SK-N-SH (cell line): ENCODE measurements at regions not wholly inside any gene's neighbourhood (a gene's known extent, or its start where the extent isn't known, plus 50 kb on each side); places are given as distances from the start of the nearest gene placed in this dataset.

Source experiments
- CTCF ChIA-PET: fragments of 300-600, 350-600 bp; formaldehyde crosslinking; extraction: SDS; loops from one replicate; lab custom pipeline; 2021; lab: Yijun Ruan, JAX
- POLR2A ChIA-PET: fragments of 350-600 bp; sonication (Branson Sonifier 250); formaldehyde crosslinking; extraction: SDS; loops from one replicate; lab custom pipeline; 2020; ENCODE audit warnings: antibody characterized with exemption, inconsistent platforms; lab: Yijun Ruan, JAX
- DNase-seq: peaks from one replicate; pipeline ENCODE4 v3.0.0; 2012
- H2AFZ ChIP-seq: fragments of 200-600 bp; sonication (generic); 2 replicates; pipeline ENCODE4 v1.8.1; 2016; ENCODE audit warnings: antibody characterized with exemption, mild to moderate bottlenecking, low read depth
- H3F3A ChIP-seq: fragments of 200-600 bp; sonication (generic); replicated peaks from 2 replicates; pipeline ENCODE3; 2016; ENCODE audit warnings: antibody characterized with exemption, mild to moderate bottlenecking; ENCODE audit not compliant: insufficient read depth
- H3K27ac ChIP-seq, 2 experiments: fragments of 200-500 bp in 1 of 2; fragments of 200-600 bp in 1 of 2; sonication (Bioruptor generic) in 1 of 2; sonication (generic), shearing (Covaris generic) in 1 of 2; 2 replicates each; pipeline versions ENCODE4 v1.5.1 to v1.6.1; 2014 to 2016; ENCODE audit warnings: low read depth in 2 of 2, inconsistent platforms in 1 of 2, low read length in 1 of 2, mild to moderate bottlenecking in 1 of 2, mixed read lengths in 1 of 2
- H3K27me3 ChIP-seq: fragments of 200-600 bp; sonication (generic), shearing (Covaris generic); 2 replicates; pipeline ENCODE4 v1.6.1; 2016; ENCODE audit warnings: mixed run types; ENCODE audit not compliant: insufficient read depth
- H3K36me3 ChIP-seq, 2 experiments: fragments of 200-500 bp in 1 of 2; fragments of 200-600 bp in 1 of 2; sonication (Bioruptor generic) in 1 of 2; sonication (generic) in 1 of 2; replicated peaks in 1 of 2; 2 replicates each; pipeline versions ENCODE3 to v1.5.1; 2014 to 2016; ENCODE audit warnings: low read length in 1 of 2, mild to moderate bottlenecking in 1 of 2; ENCODE audit not compliant: insufficient read depth in 2 of 2, control insufficient read depth in 1 of 2
- H3K4me1 ChIP-seq, 2 experiments: fragments of 200-500 bp in 1 of 2; fragments of 200-600 bp in 1 of 2; sonication (Bioruptor generic) in 1 of 2; sonication (generic), shearing (Covaris generic) in 1 of 2; 2 replicates each; pipeline versions ENCODE4 v1.5.1 to v1.6.1; 2014 to 2016; ENCODE audit warnings: low read depth in 1 of 2, low read length in 1 of 2, mixed run types in 1 of 2; ENCODE audit not compliant: insufficient read depth in 2 of 2, control insufficient read depth in 1 of 2
- H3K4me2 ChIP-seq: fragments of 200-600 bp; sonication (generic), shearing (Covaris generic); 2 replicates; pipeline ENCODE4 v1.6.1; 2017; ENCODE audit warnings: mixed run types
- H3K4me3 ChIP-seq, 2 experiments: fragments of 200-500 bp in 1 of 2; fragments of 200-600 bp in 1 of 2; sonication (Bioruptor generic) in 1 of 2; sonication (generic), shearing (Covaris generic) in 1 of 2; 2 replicates each; pipeline versions ENCODE4 v1.5.1 to v1.8.1; 2014 to 2016; ENCODE audit warnings: low read depth in 2 of 2, inconsistent platforms in 1 of 2, low read length in 1 of 2, mild to moderate bottlenecking in 1 of 2, mixed read lengths in 1 of 2, moderate library complexity in 1 of 2
- H3K79me2 ChIP-seq: fragments of 200-600 bp; sonication (generic); 2 replicates; pipeline ENCODE4 v1.8.1; 2017; ENCODE audit warnings: mild to moderate bottlenecking; ENCODE audit not compliant: insufficient read depth
- H3K9ac ChIP-seq: fragments of 200-600 bp; sonication (generic); 2 replicates; pipeline ENCODE4 v1.6.1; 2017; ENCODE audit warnings: mixed run types
- H3K9me2 ChIP-seq: fragments of 200-600 bp; sonication (generic); 2 replicates; pipeline ENCODE4 v1.6.1; 2017; ENCODE audit warnings: mixed run types
- H3K9me3 ChIP-seq: fragments of 200-600 bp; sonication (generic); 2 replicates; pipeline ENCODE4 v1.6.1; 2017; ENCODE audit warnings: mixed run types, mild to moderate bottlenecking, moderate library complexity
- H4K20me1 ChIP-seq: fragments of 200-600 bp; sonication (generic); 2 replicates; pipeline ENCODE4 v1.6.1; 2017; ENCODE audit warnings: mild to moderate bottlenecking, mixed run types; ENCODE audit not compliant: insufficient read depth
- ELF1 ChIP-seq: IDR thresholded peaks from 2 replicates; pipeline ENCODE4 v1.4.0; 2012
- EZH2phosphoT487 ChIP-seq: fragments of 200-600 bp; sonication (generic); IDR thresholded peaks from 2 replicates; pipeline ENCODE4 v1.6.1; 2017; ENCODE audit warnings: low read depth, mixed run types, mild to moderate bottlenecking, antibody characterized with exemption, moderate library complexity, borderline replicate concordance
- GABPA ChIP-seq: IDR thresholded peaks from 2 replicates; pipeline ENCODE4 v1.4.0; 2012; ENCODE audit warnings: low read depth, mild to moderate bottlenecking
- IRF3 ChIP-seq: fragments of 150-350 bp; IDR thresholded peaks from 2 replicates; pipeline ENCODE4 v1.6.1; 2016; ENCODE audit warnings: mild to moderate bottlenecking, low read depth, low read length
- MEF2A ChIP-seq: IDR thresholded peaks from 2 replicates; pipeline ENCODE4 v1.4.0; 2012; ENCODE audit warnings: low read depth, borderline replicate concordance
- NRF1 ChIP-seq: IDR thresholded peaks from 2 replicates; pipeline ENCODE4 v1.6.1; 2012; ENCODE audit warnings: low read depth, mild to moderate bottlenecking, low read length
- POLR2AphosphoS5 ChIP-seq: IDR thresholded peaks from 2 replicates; pipeline ENCODE4 v1.6.1; 2012; ENCODE audit warnings: low read depth, low read length
- RAD21 ChIP-seq: IDR thresholded peaks from 2 replicates; pipeline ENCODE4 v1.6.1; 2012; ENCODE audit warnings: mild to moderate bottlenecking, low read length
- RCOR1 ChIP-seq: fragments of 150-350 bp; IDR thresholded peaks from 2 replicates; pipeline ENCODE4 v1.6.1; 2017; ENCODE audit warnings: antibody characterized with exemption, low read length
- RXRA ChIP-seq: IDR thresholded peaks from 2 replicates; pipeline ENCODE4 v1.4.0; 2012; ENCODE audit warnings: low read depth, mild to moderate bottlenecking, borderline replicate concordance
- SIN3A ChIP-seq: IDR thresholded peaks from 2 replicates; pipeline ENCODE4 v1.6.1; 2012; ENCODE audit warnings: low read depth, mild to moderate bottlenecking, low read length, moderate library complexity, borderline replicate concordance
- USF2 ChIP-seq: fragments of 150-350 bp; IDR thresholded peaks from 2 replicates; pipeline ENCODE4 v1.6.1; 2017; ENCODE audit warnings: antibody characterized with exemption, low read length, low read depth, borderline replicate concordance
- YY1 ChIP-seq: IDR thresholded peaks from 2 replicates; pipeline ENCODE4 v1.4.0; 2012; ENCODE audit warnings: low read depth, mild to moderate bottlenecking
- ZBTB33 ChIP-seq: IDR thresholded peaks from 2 replicates; pipeline ENCODE4 v1.4.0; 2012; ENCODE audit warnings: low read depth, borderline replicate concordance
- WGBS: methylation state at CpG from one replicate; pipeline ENCODE4 v1.1.6; 2017; ENCODE audit warnings: low lambda C conversion rate; 5-methylcytosine and 5-hydroxymethylcytosine counted together

GRCh38 chr10:108868881-108869280 is 1054.4 kb downstream of the XPNPEP1 start:
- TF ChIP-seq POLR2AphosphoS5 (no peak), YY1 (no peak), MEF2A (no peak), EZH2phosphoT487 (no peak), IRF3 (no peak), NRF1 (no peak), RXRA (no peak), ZBTB33 (no peak), GABPA (no peak), USF2 (no peak), SIN3A (no peak), RCOR1 (no peak), ELF1 (no peak), RAD21 (no peak)
- H3K9me2 ChIP-seq = no peaks in the 10 kb centered on the region

More at GRCh38 chr10:108868881-108869280, 1054.4 kb downstream of the XPNPEP1 start:
- no peak overlapping the region for H3K4me3 ChIP-seq
- H3K36me3 ChIP-seq = no peaks in the 10 kb centered on the region
- POLR2A ChIA-PET = no interaction called here
- H3K9me3 ChIP-seq = no peaks in the 10 kb centered on the region
- DNase-seq = no peak
- H3K27me3 ChIP-seq = no peaks in the 10 kb centered on the region
- H3K4me1 ChIP-seq = no peaks in the 10 kb centered on the region
- no peak overlapping the region for H3K4me2 ChIP-seq
- CTCF ChIA-PET = interaction anchor here (1.5 kb wide), 1 partner anchor 42 kb away, joined by 4 read pairs; no protein-coding TSS in a partner anchor
- H3K9ac ChIP-seq = no peak overlapping the region
- WGBS = 44% methylated on average over 1 of the region's 1 CpG
- no peaks in the 10 kb centered on the region for H3K79me2 ChIP-seq
- no peaks in the 10 kb centered on the region for H3F3A ChIP-seq
- no peak overlapping the region for H2AFZ ChIP-seq
- no peak overlapping the region for H3K27ac ChIP-seq
- no peaks in the 10 kb centered on the region for H4K20me1 ChIP-seq
